GM18498 (cell line): ENCODE measurements at regions not wholly inside any gene's neighbourhood (a gene's known extent, or its start where the extent isn't known, plus 50 kb on each side); places are given as distances from the start of the nearest gene placed in this dataset.
"Not testable (repeated sequence)": the region's sequence is repeated elsewhere in the genome, so short reads cannot be mapped to it uniquely, and the experiment has no call there.

Experiments used
- ATAC-seq: cut with Tn5 transposase; IDR thresholded peaks from one replicate; pipeline ENCODE4 v1.9.1; 2021; ENCODE audit warnings: mild to moderate bottlenecking, moderate library complexity; ENCODE audit not compliant: unreplicated experiment

DNA sequence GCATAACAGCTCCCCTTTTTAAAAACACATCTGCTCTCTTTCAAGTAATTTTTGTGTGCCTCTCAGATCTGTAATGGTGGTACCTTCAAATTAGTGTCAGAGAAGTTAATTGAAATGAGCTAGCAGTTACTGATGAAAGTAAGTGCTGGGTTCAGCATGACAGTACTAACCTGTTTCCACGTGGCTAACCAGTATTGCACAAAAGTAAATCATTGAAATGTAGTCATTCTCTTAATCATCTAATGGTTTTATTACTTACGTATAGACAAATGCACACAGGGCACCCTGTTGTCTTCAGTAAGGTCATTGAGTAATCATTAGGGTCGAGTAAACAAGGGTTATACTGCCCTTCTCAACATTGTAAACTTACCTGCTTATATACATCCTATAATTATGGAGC is 157.8 kb upstream of the PRR16 start:
- ATAC-seq = no peak

DNA sequence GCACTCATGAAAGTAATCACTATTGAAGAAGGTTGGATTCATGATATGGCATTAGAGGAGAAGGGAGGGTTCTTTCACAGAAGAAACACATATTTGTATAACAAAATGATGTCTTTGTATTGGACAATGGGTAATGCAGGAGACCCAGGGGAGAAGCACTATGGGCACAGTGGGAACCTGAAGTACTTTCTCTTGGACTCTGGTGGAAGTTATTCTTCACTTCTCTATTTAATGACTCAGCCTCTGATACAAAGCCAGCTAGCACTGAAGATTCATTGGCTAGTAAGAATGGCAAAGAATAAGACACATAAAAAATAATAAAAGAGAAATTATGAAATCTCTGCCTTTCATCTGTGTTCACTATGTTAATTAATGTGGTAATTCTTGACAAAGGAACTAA is 149.9 kb upstream of the PRR16 start:
- no peak for ATAC-seq

DNA sequence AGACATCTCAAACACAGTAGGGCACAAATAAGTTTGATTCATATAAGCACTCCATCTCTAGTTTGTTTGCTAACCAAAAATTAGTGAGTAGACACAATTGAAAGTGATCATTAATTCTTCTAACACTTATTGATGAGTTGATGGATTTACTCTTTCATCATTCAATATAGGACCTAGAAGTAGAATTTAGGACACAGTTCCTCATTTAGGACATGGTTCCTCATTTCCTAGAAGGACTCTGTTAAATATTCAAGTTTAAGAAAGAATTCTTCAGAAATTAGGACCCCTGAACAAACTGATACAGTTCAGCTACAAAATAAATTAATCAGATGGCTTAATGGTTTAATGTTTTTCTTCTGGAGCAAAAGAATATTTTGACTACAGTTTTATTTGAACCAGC is 143.5 kb upstream of the PRR16 start:
- ATAC-seq = no peak

DNA sequence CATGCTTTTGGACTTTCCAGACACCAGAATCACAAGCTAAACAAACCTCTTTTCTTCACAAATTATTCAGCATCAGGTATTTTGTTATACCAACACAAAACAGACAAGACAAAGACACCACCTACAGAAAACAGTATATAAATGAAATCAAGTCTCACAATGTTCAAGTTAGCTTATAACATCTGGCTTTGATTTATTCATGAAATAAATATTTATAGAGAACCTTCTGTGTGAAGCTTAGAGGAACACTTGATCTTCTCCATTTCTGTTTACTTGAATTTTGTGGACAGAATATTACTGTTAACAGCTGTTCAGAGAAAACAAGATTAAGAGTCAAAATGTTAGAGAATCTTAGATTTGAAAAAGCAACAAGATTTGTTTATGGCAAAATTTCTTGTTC is 137.4 kb upstream of the PRR16 start:
- no peak for ATAC-seq

DNA sequence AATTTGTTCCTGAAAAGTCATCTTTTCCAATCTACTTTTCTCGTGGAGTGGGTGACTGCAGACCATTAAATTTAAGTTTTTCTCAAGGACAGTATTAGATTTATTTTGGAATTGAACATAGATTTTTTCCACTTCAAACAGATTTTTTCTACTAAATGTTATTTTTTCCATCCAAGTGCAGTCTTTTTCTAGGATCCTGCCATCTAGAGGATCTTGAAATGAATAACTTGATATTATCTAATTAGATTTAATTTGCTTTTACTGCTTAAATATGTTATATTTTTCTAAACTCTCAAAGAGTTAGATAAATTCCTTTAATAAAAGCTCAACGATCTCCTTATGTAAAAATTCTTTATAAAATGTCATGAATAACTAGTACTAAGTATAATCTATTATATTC is 136.9 kb upstream of the PRR16 start:
- no peak for ATAC-seq

DNA sequence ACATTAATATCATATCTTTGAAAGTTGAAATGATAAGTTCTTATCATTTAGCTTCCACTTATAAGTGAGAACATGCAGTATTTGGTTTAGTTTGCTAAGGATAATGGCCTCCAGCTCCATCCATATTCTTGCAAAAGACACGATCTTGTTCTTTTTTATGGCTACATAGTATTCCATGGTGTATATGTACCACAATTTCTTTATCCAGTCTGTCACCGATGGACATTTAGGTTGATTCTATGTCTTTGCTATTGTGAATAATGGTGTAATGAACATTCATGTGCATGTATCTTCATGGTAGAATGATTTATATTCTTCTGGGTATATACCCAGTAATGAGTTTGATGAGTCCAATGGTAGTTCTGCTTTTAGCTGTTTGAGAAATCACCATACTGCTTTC is 135.0 kb upstream of the PRR16 start:
- ATAC-seq = no peak

DNA sequence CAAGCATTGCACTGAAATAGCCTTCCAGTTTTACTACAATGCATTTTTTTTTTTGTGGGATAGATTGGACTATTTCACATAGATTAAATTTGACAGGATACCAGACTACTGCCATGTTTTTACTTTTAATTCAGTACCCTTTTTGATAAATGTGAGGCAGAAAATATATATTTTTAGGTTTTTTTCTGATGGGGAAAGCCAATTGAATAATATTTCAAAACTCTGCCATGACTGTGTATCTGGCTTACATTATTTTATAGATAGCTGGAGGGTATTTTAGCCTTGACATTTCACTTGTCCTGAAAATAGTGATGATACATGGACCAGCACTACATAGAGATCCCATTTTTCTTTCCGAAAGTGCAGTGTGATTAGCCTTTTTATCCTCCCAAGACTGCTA is 133.5 kb upstream of the PRR16 start:
- no peak for ATAC-seq

DNA sequence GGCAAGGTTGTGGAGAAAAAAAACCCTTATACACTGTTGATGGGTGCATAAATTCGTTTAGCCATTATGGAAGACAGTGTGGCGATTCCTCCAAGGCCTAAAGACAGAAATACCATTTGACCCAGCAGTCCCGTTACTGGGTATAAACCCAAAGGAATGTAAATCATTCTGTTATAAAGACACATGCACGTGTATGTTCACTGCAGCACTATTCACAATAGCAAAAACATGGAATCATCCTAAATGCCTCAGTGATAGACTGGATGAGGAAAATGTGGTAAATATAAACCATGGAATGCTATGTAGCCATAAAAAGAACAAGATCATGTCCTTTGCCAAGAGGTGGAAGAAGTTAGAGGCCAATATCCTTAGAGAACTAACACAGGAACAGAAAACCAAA is 119.9 kb upstream of the PRR16 start:
- ATAC-seq = no peak

DNA sequence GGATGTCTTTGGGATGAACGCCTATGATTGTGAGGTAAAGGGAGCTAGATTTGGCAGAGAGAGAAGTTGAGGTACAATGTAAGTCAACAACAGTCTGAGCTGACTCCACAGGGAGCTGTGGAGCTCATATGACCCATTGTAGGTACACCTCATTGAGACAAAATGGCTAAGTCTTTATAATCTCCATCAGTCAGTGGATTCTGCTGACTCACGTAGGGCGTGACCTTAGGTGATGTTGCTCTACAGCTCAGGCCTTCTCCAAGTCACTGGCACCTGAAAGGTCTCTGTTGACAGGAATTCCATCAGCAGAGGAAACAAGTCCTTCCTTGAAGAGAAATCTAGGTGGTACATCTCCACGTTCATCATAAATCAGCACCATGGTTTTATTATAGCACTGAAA is 118.2 kb upstream of the PRR16 start:
- ATAC-seq = no peak

DNA sequence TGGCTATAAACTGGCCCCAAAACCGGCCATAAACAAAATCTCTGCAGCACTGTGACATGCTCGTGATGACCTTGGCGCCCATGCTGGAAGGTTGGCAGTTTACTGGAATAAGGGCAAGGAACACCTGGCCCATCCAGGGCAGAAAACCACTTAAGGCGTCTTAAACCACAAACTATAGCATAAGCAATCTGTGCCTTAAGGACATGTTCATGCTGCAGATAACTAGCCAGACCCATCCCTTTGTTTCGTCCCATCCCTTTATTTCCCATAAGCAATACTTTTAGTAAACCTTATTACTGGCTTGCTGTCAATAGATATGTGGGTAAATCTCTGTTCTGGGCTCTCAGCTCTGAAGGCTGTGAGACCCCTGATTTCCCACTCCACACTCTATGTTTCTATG is 113.0 kb upstream of the PRR16 start:
- ATAC-seq = not testable (repeated sequence)

DNA sequence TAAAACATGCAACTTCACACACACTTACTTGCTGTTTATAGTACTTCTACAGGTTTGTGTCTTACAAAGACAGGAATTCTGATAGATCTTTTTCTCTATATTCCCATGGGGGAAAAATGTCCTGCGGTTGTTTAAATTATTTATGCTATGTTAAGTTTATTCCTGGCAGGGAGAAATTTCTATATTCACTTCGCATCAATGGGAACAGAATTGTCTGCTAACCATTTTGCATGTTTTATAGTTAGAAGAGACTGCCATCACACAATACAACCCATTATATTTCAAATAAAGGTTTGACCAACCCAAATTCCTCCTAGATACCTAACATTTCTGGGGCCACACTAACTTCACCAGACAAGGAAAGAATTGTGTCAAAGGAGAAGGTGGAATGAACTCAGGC is 110.0 kb upstream of the PRR16 start:
- ATAC-seq = no peak

DNA sequence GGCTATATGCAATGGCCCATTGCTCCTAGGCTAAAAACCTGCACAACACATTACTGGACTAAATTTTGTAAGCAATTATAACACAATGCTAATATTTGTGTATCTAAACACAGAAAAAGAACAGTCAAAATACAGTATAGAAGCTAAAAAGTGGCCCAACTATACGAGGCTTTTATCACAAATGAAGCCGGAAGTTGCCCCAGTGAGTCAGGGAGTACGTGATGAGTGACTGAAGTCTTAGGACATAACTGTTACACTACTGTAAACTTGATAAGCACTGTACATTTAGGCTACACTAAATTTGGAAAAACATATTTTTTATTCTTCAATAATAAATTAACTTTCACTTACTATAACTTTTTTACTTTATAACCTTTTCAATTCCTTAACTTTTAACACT is 105.2 kb upstream of the PRR16 start:
- ATAC-seq = no peak

DNA sequence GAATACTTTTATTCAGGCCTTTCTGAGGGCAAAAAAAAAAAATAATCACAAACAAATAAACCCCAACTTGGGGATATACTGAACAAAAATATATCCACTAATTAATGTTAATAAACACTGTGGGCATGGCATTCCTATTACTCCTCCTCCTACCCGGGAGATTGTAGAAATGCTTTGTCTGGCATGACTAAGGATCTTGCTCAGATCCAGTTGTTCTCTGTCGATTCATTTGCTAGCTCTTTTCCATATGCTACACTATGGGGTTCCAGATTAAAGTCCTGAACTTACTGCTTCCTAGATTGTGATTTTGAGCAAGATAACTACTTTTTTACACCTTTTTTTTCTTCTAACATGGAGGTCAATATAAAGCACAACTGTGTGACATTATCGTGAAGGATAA is 102.2 kb upstream of the PRR16 start:
- no peak for ATAC-seq

DNA sequence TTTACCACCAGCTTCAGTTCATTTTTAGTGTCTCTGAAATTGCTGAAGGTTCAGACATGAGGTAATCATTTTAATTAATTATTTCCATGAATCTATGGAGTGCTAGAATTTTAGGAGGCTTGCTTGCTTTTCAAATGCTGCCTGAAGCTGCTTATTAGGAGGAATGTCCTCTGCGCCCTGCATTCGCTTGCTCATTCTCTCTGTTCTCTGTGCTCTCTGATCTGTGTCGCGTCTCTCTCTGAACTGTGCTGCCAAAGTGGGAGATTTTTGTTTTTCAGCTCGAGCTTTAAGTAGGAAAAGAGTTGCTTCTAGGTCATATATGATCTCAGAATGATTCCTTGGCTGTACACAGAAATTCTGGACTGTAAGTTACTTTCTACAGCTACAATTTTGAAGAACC is 101.7 kb upstream of the PRR16 start:
- ATAC-seq = no peak

DNA sequence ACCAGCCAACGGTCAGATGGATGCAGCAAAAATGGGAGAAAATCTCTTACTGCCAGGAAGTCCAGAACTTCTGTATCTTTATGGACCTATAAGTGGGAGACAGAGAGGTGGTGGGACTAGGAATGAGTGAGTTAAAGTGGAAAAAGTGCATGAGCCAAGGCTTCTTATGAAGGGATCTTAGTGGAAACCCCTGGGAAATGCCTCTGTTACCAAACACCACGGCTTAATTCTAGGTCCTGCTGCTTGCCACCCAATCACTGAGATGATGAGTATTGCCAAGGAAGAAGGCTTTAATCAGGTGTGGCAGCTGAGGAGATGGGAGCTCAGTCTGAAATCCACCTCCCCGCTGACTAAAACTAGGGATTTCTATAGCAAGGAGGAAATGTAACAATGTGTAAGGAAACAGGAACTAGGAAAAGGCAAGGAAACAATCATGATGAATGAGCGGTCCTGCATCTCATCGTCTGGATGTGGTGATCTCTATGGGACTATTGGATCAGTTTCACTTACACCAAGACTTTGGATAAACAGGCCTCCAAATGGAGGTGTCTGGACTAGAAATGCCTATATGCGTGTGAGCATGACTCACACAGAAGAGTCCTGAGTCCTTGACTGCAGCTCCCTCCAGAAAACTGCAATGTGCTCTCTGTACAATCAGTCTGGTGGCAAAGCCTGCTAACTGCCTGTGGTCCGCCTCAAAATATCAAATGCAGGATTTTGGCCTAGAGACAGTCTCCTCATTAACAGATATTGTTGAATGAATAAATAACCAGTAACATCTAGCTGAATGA is 98.2 kb upstream of the PRR16 start:
- no peak for ATAC-seq

DNA sequence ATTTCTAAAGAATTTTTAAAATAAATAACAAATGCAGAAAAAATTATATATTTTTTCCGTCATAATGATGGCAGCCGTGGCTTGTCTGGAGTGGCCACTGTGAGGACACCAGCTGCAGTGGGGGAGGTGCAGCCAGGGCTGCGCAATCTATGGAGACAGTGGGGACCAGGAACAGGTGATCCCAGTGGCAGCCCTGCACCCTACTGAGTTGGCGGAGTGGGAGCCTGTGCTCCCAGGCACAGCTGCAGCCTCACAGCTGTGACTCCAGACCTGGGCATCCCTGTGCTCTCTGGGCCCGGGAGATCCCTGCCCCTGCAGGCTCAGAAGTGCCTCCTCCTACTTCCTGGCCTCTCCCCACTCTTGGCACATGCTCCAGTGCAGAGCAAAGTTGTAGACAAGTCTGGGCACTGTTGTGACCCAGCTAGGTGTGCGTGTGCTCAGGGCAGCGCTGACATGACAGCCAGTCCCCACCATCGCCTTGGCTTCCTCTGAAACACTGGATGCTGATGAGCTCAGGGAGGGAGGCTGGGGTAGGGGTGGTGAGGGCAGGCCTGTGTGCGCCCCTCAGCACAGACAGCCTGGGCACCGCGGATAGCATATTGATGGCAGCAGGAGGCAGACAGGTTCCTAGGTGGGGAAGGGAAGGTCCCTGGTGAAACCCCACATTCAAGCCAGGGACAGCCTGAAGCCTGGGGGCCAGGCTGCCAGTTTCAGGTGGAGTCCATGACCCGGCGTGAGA is 96.0 kb upstream of the PRR16 start:
- ATAC-seq = no peak

DNA sequence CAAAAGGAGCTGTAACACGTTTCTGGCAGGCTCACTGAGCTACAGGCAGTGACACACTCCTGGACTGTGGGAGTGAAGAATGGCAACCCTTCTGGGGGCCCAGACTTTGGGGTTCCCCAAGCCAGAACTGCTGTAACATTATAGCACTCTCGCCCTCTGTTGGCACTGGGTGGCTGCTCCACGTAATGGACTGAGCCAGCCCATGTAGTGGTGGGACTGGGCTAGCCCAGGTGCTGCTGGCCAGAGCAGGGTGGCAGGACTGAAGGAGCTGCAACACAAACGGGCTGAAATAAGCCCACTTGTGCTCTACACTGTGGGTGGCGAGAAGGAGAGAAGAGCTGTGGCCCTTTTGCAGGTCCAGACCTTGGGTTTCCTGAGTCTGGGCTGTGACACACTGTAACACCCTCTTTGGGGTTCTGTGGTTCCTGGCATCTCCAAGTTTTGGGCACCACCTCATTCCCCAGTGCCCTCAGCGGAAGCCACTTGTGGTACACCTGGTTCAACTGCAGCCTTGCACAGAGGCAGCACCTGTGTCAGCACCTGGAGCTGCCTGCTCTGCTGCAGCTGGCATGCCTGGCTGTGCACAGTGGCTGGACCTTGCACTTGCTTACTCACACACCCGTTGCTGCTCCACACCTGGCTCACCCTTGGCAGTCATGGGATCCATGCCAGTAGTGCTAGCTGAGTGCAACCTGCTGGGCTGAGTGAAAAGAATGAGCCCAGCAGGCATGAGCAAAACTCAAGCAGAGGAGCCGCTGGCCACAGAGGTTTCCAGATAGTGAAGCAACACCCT is 95.0 kb upstream of the PRR16 start:
- ATAC-seq = no peak

DNA sequence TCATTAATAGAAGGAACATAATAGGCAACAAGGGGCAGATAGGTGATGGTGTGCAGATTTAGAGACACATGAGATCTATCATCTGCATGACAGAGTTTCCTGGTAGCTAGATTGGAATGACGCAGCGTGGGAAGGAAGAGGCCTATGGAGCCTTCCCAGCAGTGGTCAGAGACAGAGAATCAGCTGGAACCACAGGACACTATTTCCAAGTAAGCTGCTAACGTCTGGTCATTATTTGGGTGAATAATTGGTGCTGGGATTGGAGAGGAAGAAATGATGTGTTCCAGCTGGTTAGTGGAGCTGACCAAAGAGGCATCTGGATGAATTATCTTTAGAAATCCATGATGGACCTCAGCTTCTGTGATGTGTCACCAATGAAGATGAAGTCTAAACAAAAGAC is 91.2 kb upstream of the PRR16 start:
- ATAC-seq = no peak

DNA sequence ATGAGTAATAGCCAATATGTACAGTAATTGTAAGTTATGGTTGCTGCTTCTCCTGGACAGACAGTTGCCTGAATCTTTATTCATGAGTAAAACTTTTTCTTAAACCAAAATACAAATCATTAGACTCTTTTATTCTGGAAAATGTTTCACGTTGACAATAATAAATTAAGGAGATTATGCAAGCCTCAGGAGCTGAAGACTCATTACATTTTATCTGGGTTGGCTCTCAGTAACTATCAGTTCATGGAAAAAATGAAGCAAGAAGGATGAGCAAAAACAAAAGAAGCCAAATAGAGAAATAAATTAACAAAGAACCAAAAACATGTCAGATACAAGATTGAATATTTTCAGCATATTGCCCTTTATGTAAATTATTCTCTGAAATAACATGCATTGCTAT is 88.9 kb upstream of the PRR16 start:
- no peak for ATAC-seq

DNA sequence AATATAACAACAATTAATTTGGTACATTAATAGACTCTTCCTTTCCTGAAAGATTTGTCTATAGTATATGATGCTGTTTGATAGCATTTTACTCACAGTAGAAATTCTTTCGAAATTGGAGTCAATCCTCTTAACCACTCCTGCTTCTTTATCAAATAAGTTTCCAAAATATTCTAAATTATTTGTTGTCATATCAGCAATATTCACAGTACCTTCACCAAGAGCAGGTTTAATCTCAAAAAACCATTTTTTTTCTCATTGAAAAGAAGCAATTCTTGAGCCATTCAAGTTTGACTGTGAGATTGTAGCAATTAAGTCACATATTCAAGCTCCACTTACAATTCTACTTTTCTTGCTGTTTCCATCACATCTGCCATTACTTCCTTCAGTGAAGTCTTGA is 83.5 kb upstream of the PRR16 start:
- no peak for ATAC-seq

DNA sequence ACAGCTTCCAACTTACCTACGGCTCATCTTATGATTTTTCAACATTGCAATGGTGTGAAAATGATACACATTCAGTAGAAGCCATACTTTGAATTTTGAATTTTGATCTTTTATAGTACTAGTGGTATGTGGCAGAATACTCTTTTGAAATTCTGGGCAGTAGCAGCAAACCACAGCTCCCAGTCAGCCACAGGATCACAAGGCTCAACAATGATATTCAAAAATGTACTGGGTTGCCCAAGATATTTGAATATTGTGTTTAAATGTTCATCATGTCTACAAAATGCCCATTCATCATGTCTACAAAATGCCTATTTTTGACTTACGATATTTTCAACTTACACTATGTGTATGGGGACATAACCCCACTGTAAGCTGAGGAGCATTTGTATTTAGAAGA is 81.3 kb upstream of the PRR16 start:
- ATAC-seq = no peak

DNA sequence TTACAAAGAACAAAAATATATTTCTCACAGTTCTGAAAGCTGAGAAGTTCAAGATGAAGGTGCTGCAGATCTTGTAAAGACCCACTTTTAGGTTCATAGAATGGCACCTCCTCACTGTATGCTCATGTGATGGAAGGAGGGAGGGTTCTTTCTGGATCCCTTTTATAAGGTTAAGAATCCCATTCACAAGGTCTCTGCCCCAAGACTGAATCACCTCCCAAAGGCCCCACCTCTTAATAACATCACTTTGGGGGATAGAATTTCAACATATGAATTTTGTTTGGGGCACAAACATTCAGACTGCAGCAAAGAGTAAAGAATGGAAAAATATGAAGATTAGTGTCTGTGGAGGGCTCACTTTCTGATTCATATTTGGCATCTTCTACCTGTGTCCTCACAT is 77.1 kb upstream of the PRR16 start:
- ATAC-seq = no peak
